ENCODE measurements at regions not wholly inside any gene's neighbourhood (a gene's known extent, or its start where the extent isn't known, plus 50 kb on each side); places are given as distances from the start of the nearest gene placed in this dataset.
A peak's percentile ranks its signal among the peaks of the same experiment; 100 is the strongest.

- POLR2A ChIA-PET = no interaction called here
- no peak for ATAC-seq (replicated peaks in 1 of 4)
These were observed 66.4 kb downstream of the MAF start for GRCh38 chr16:79534143-79534542.

DNA sequence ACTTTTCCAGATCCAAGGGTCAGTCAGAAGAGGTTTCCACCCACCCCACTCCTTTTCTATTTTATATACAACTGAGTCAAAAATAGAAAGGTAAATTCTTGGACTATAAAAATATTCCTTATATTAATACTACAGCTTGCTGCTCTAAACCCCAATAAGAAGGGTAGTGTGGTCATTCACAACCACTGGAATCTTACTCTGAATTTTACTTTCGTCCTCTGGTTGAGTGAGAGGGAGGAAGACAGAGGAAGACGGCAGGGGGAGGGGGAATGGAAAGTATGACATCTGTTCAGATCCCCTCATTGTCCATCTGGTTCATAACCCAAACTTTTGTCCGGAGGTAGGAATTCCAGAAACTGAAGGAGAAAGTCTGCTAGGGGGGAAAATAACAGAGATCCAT lies 67.2 kb downstream of the MAF start:
- no peak for DNase-seq
- no peak overlapping the region for H3K4me3 Mint-ChIP-seq
- no peaks in the 10 kb centered on the region for H3K36me3 Mint-ChIP-seq
- Histone ChIP-seq H3K4me1 (ENCODE audit: control insufficient read depth in 1 of 2, extremely low read depth in 1 of 2, insufficient read depth in 2 of 2, low read length in 2 of 2) (no peaks in the 10 kb centered on the region), H3K9me3 (no peaks in the 10 kb centered on the region), H3K4me3 (ENCODE audit: control insufficient read depth in 1 of 2, extremely low read depth in 1 of 2, low read length in 1 of 2) (no peak overlapping the region), H3K36me3 (ENCODE audit: control insufficient read depth in 2 of 2, extremely low read depth in 1 of 2, insufficient read depth in 1 of 2, low read length in 1 of 2) (no peaks in the 10 kb centered on the region), H3K27me3 (replicated peaks in 1 of 2; ENCODE audit: control insufficient read depth in 2 of 2, extremely low read depth in 1 of 2, insufficient read depth in 2 of 2, low read length in 1 of 2) (no peaks in the 10 kb centered on the region), H3K27ac (ENCODE audit: low read length) (no peak overlapping the region)
- H3K4me1 Mint-ChIP-seq = no peaks in the 10 kb centered on the region
- CTCF ChIA-PET = no interaction called here
- POLR2A ChIA-PET = no interaction called here
- no CpG with 5 or more reads among the region's 3 CpGs for WGBS (ENCODE audit: insufficient coverage)
- no peak overlapping the region for H3K27ac Mint-ChIP-seq
- H3K9me3 Mint-ChIP-seq = no peaks in the 10 kb centered on the region
- peaks cover 0 to 5% of the 10 kb centered on the region in 2 donors for H3K27me3 Mint-ChIP-seq
- no peak for ATAC-seq (replicated peaks in 1 of 4)

More at GRCh38 chr16:79534143-79534542, 66.4 kb downstream of the MAF start:
- H3K27ac Mint-ChIP-seq = no peak overlapping the region
- no peaks in the 10 kb centered on the region for H3K36me3 Mint-ChIP-seq
- H3K27me3 ChIP-seq (replicated peaks in 1 of 2; ENCODE audit: control insufficient read depth in 2 of 2, extremely low read depth in 1 of 2, insufficient read depth in 2 of 2, low read length in 1 of 2) = peaks cover 0 to 1% of the 10 kb centered on the region in 2 experiments
- WGBS (ENCODE audit: insufficient coverage) = no CpG with 5 or more reads among the region's 3 CpGs
- no peak for DNase-seq
- no peak overlapping the region for H3K27ac ChIP-seq (ENCODE audit: low read length)
- no peak overlapping the region for H3K4me3 Mint-ChIP-seq
- H3K4me3 ChIP-seq (ENCODE audit: control insufficient read depth in 1 of 2, extremely low read depth in 1 of 2, low read length in 1 of 2) = no peak overlapping the region
- CTCF ChIA-PET = no interaction called here
- H3K36me3 ChIP-seq (ENCODE audit: control insufficient read depth in 2 of 2, extremely low read depth in 1 of 2, insufficient read depth in 1 of 2, low read length in 1 of 2) = no peaks in the 10 kb centered on the region
- no peaks in the 10 kb centered on the region for H3K4me1 ChIP-seq (ENCODE audit: control insufficient read depth in 1 of 2, extremely low read depth in 1 of 2, insufficient read depth in 2 of 2, low read length in 2 of 2)
- H3K9me3 Mint-ChIP-seq = no peaks in the 10 kb centered on the region
- H3K4me1 Mint-ChIP-seq = no peaks in the 10 kb centered on the region
- no peaks in the 10 kb centered on the region for H3K9me3 ChIP-seq
- H3K27me3 Mint-ChIP-seq = peaks cover 0 to 5% of the 10 kb centered on the region in 2 donors

DNA sequence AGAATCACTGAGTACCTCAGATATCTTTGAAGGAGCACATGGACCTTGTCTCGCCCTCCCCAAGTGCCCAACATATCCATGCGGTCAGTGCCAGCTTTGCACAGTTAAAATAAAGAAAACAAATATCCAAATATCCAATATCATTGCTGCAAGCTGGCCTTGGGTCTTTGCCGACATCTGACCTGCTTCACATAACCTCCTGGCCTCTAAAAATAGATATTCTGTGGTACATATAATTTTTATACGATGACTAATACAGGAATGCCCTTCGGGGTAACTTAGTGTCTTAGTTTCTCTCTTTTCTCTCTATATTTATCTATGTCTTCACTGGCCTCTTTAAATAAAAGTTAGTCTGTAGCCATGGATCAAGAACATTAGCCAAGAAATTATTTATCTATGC lies 67.8 kb downstream of the MAF start:
- CTCF ChIA-PET = no interaction called here
- H3K27ac ChIP-seq (ENCODE audit: low read length) = no peak overlapping the region

GRCh38 chr16:79532273-79532672 lies 68.3 kb downstream of the MAF start:
- Mint-ChIP-seq H3K36me3 (no peaks in the 10 kb centered on the region), H3K4me1 (no peaks in the 10 kb centered on the region), H3K27ac (no peak overlapping the region), H3K4me3 (no peak overlapping the region), H3K9me3 (no peaks in the 10 kb centered on the region), H3K27me3 (peaks cover 0 to 5% of the 10 kb centered on the region in 2 donors)
- Histone ChIP-seq H3K9me3 (no peaks in the 10 kb centered on the region), H3K27me3 (replicated peaks in 1 of 2; ENCODE audit: control insufficient read depth in 2 of 2, extremely low read depth in 1 of 2, insufficient read depth in 2 of 2, low read length in 1 of 2) (no peaks in the 10 kb centered on the region), H3K36me3 (ENCODE audit: control insufficient read depth in 2 of 2, extremely low read depth in 1 of 2, insufficient read depth in 1 of 2, low read length in 1 of 2) (no peaks in the 10 kb centered on the region), H3K4me1 (ENCODE audit: control insufficient read depth in 1 of 2, extremely low read depth in 1 of 2, insufficient read depth in 2 of 2, low read length in 2 of 2) (no peaks in the 10 kb centered on the region), H3K4me3 (ENCODE audit: control insufficient read depth in 1 of 2, extremely low read depth in 1 of 2, low read length in 1 of 2) (no peak overlapping the region), H3K27ac (ENCODE audit: low read length) (no peak overlapping the region)
- WGBS (ENCODE audit: insufficient coverage) = no CpG with 5 or more reads among the region's 4 CpGs
- ATAC-seq (replicated peaks in 1 of 4) = no peak
- ChIA-PET CTCF (no interaction called here), POLR2A (no interaction called here)
- DNase-seq = no peak

More for the DNA sequence above, 67.8 kb downstream of the MAF start:
- DNase-seq (no peak), ATAC-seq (replicated peaks in 1 of 4) (no peak)
- Mint-ChIP-seq H3K4me3 (no peak overlapping the region), H3K27ac (no peak overlapping the region), H3K9me3 (no peaks in the 10 kb centered on the region), H3K36me3 (no peaks in the 10 kb centered on the region), H3K27me3 (peaks cover 0 to 5% of the 10 kb centered on the region in 2 donors), H3K4me1 (no peaks in the 10 kb centered on the region)
- Histone ChIP-seq H3K27me3 (replicated peaks in 1 of 2; ENCODE audit: control insufficient read depth in 2 of 2, extremely low read depth in 1 of 2, insufficient read depth in 2 of 2, low read length in 1 of 2) (no peaks in the 10 kb centered on the region), H3K4me1 (ENCODE audit: control insufficient read depth in 1 of 2, extremely low read depth in 1 of 2, insufficient read depth in 2 of 2, low read length in 2 of 2) (no peaks in the 10 kb centered on the region), H3K4me3 (ENCODE audit: control insufficient read depth in 1 of 2, extremely low read depth in 1 of 2, low read length in 1 of 2) (no peak overlapping the region), H3K9me3 (no peaks in the 10 kb centered on the region), H3K36me3 (ENCODE audit: control insufficient read depth in 2 of 2, extremely low read depth in 1 of 2, insufficient read depth in 1 of 2, low read length in 1 of 2) (no peaks in the 10 kb centered on the region)
- POLR2A ChIA-PET = no interaction called here
- WGBS (ENCODE audit: insufficient coverage) = 80% methylated on average over 2 of the region's 5 CpGs

DNA sequence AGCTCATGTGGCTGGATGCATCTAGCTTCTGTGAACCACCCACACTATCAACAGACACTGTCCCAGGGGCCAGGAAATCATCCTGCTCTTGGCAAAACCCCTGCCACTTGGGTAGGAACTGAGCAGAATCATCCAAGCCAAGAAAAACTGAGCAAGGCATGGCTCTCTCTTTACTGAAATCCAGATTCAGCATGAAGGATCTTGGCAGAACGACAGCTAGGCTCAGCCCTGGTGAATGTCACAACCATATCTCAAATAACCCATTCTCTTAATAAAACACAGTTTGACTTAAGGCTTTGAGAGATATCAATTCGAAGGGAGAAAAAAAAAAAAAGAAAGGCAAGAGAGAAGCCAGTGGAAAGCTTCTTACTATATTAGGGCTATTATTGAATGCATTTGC lies 72.2 kb downstream of the MAF start:
- Histone ChIP-seq H3K4me1 (ENCODE audit: control insufficient read depth in 1 of 2, extremely low read depth in 1 of 2, insufficient read depth in 2 of 2, low read length in 2 of 2) (no peaks in the 10 kb centered on the region), H3K27ac (ENCODE audit: low read length) (no peak overlapping the region), H3K27me3 (replicated peaks in 1 of 2; ENCODE audit: control insufficient read depth in 2 of 2, extremely low read depth in 1 of 2, insufficient read depth in 2 of 2, low read length in 1 of 2) (no peaks in the 10 kb centered on the region), H3K9me3 (no peaks in the 10 kb centered on the region), H3K4me3 (ENCODE audit: control insufficient read depth in 1 of 2, extremely low read depth in 1 of 2, low read length in 1 of 2) (no peak overlapping the region), H3K36me3 (ENCODE audit: control insufficient read depth in 2 of 2, extremely low read depth in 1 of 2, insufficient read depth in 1 of 2, low read length in 1 of 2) (no peaks in the 10 kb centered on the region)
- POLR2A ChIA-PET = no interaction called here
- H3K27me3 Mint-ChIP-seq = peaks cover 2 to 14% of the 10 kb centered on the region in 2 donors
- H3K27ac Mint-ChIP-seq = no peak overlapping the region
- no peaks in the 10 kb centered on the region for H3K4me1 Mint-ChIP-seq
- DNase-seq = no peak
- H3K36me3 Mint-ChIP-seq = no peaks in the 10 kb centered on the region
- H3K4me3 Mint-ChIP-seq = no peak overlapping the region
- no peaks in the 10 kb centered on the region for H3K9me3 Mint-ChIP-seq
- no peak for ATAC-seq (replicated peaks in 1 of 4)
- no CpG with 5 or more reads among the region's 2 CpGs for WGBS (ENCODE audit: insufficient coverage)
- CTCF ChIA-PET = no interaction called here

GRCh38 chr16:79523971-79524370 lies 76.6 kb downstream of the MAF start:
- no peak for ATAC-seq (replicated peaks in 1 of 4)
- Mint-ChIP-seq H3K4me3 (no peak overlapping the region), H3K9me3 (no peaks in the 10 kb centered on the region), H3K27me3 (peaks cover 20 to 40% of the 10 kb centered on the region in 2 donors), H3K4me1 (peaks cover 6 to 8% (median 7%) of the 10 kb centered on the region in 3 donors), H3K27ac (no peak overlapping the region), H3K36me3 (no peaks in the 10 kb centered on the region)
- no peaks in the 10 kb centered on the region for H3K36me3 ChIP-seq (ENCODE audit: control insufficient read depth in 2 of 2, extremely low read depth in 1 of 2, insufficient read depth in 1 of 2, low read length in 1 of 2)
- peaks cover 0 to 6% of the 10 kb centered on the region in 2 experiments for H3K27me3 ChIP-seq (replicated peaks in 1 of 2; ENCODE audit: control insufficient read depth in 2 of 2, extremely low read depth in 1 of 2, insufficient read depth in 2 of 2, low read length in 1 of 2)
- peaks cover 0 to 8% of the 10 kb centered on the region in 2 experiments for H3K4me1 ChIP-seq (ENCODE audit: control insufficient read depth in 1 of 2, extremely low read depth in 1 of 2, insufficient read depth in 2 of 2, low read length in 2 of 2)
- ChIA-PET CTCF (no interaction called here), POLR2A (no interaction called here)
- 82% methylated on average over 3 of the region's 9 CpGs for WGBS (ENCODE audit: insufficient coverage)
- no peaks in the 10 kb centered on the region for H3K9me3 ChIP-seq
- no peak for DNase-seq
- no peak overlapping the region for H3K4me3 ChIP-seq (ENCODE audit: control insufficient read depth in 1 of 2, extremely low read depth in 1 of 2, low read length in 1 of 2)
- H3K27ac ChIP-seq (ENCODE audit: low read length) = no peak overlapping the region

DNA sequence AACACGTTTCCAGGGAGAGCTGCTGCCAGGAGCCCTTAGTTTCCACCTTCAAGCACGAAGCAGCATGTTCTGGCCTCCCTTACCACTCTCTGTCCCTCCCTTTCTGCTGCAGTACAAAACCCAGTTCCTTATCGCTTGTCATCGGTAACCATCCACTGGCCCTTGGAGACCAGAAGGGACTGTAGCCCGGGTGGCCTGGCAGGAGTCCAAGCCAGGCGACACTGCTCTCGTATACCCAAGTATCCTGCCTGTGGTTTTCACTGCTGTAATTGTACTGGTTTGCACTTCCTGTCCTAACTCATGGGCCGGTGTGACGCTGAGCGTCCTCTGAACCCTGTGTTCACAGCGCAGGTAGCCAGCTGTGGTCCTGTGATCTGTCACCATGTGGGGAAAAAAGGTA lies 81.1 kb downstream of the MAF start:
- Mint-ChIP-seq H3K9me3 (no peaks in the 10 kb centered on the region), H3K4me3 (no peak overlapping the region), H3K27ac (no peak overlapping the region), H3K4me1 (peaks cover 6 to 9% (median 7%) of the 10 kb centered on the region in 3 donors), H3K27me3 (peaks cover 29 to 38% of the 10 kb centered on the region in 2 donors), H3K36me3 (no peaks in the 10 kb centered on the region)
- no peaks in the 10 kb centered on the region for H3K36me3 ChIP-seq (ENCODE audit: control insufficient read depth in 2 of 2, extremely low read depth in 1 of 2, insufficient read depth in 1 of 2, low read length in 1 of 2)
- ChIA-PET POLR2A (no interaction called here), CTCF (no interaction called here)
- 17% methylated on average over 10 of the region's 11 CpGs for WGBS (ENCODE audit: insufficient coverage)
- no peak overlapping the region for H3K4me3 ChIP-seq (ENCODE audit: control insufficient read depth in 1 of 2, extremely low read depth in 1 of 2, low read length in 1 of 2)
- ATAC-seq (replicated peaks in 1 of 4) (no peak), DNase-seq (peak in 5 of 35 experiments; percentile 3 to 13 (median 4))
- peaks cover 0 to 10% of the 10 kb centered on the region in 2 experiments for H3K4me1 ChIP-seq (ENCODE audit: control insufficient read depth in 1 of 2, extremely low read depth in 1 of 2, insufficient read depth in 2 of 2, low read length in 2 of 2)
- H3K27ac ChIP-seq (ENCODE audit: low read length) = no peak overlapping the region
- H3K27me3 ChIP-seq (replicated peaks in 1 of 2; ENCODE audit: control insufficient read depth in 2 of 2, extremely low read depth in 1 of 2, insufficient read depth in 2 of 2, low read length in 1 of 2) = peaks cover 0 to 9% of the 10 kb centered on the region in 2 experiments
- H3K9me3 ChIP-seq = no peaks in the 10 kb centered on the region
